HG02588 (cell line): ENCODE measurements at regions not wholly inside any gene's neighbourhood (a gene's known extent, or its start where the extent isn't known, plus 50 kb on each side); places are given as distances from the start of the nearest gene placed in this dataset.

Experiments
- ATAC-seq: cut with Tn5 transposase; IDR thresholded peaks from one replicate; pipeline ENCODE4 v1.9.1; 2021; ENCODE audit warnings: mild to moderate bottlenecking, moderate library complexity; ENCODE audit not compliant: unreplicated experiment

GRCh38 chr10:3551761-3552160 lies 233.2 kb downstream of the KLF6 start:
- ATAC-seq, result no peak

GRCh38 chr10:3549118-3549517 lies 235.9 kb downstream of the KLF6 start:
- no peak for ATAC-seq

GRCh38 chr10:3548702-3549101 lies 236.3 kb downstream of the KLF6 start:
- ATAC-seq, result no peak

- ATAC-seq, result no peak
Observed at GRCh38 chr10:3548076-3548475, 236.9 kb downstream of the KLF6 start.

GRCh38 chr10:3544561-3544960 lies 240.4 kb downstream of the KLF6 start:
- no peak for ATAC-seq

- ATAC-seq, result no peak
Observed at GRCh38 chr10:3542185-3542611, 242.8 kb downstream of the KLF6 start.

GRCh38 chr10:3539696-3540383 lies 245.2 kb downstream of the KLF6 start:
- no peak for ATAC-seq

GRCh38 chr10:3538656-3539531 lies 246.1 kb downstream of the KLF6 start:
- no peak for ATAC-seq

- no peak for ATAC-seq
Observed at GRCh38 chr10:3538291-3538655, 246.7 kb downstream of the KLF6 start.

- ATAC-seq, result no peak
Observed at GRCh38 chr10:3537518-3537917, 247.5 kb downstream of the KLF6 start.

- ATAC-seq, result no peak
Observed at GRCh38 chr10:3535001-3535400, 250.0 kb downstream of the KLF6 start.

- ATAC-seq, result no peak
Observed at GRCh38 chr10:3534433-3534832, 250.6 kb downstream of the KLF6 start.

- ATAC-seq, result no peak
Observed at GRCh38 chr10:3533296-3533695, 251.7 kb downstream of the KLF6 start.

GRCh38 chr10:3532644-3533043 lies 252.4 kb downstream of the KLF6 start:
- no peak for ATAC-seq

GRCh38 chr10:3531670-3532069 lies 253.3 kb downstream of the KLF6 start:
- ATAC-seq, result no peak

- no peak for ATAC-seq
Observed at GRCh38 chr10:3530783-3531645, 254.0 kb downstream of the KLF6 start.

GRCh38 chr10:3530346-3530745 lies 254.7 kb downstream of the KLF6 start:
- ATAC-seq, result no peak

GRCh38 chr10:3529691-3530090 lies 255.3 kb downstream of the KLF6 start:
- no peak for ATAC-seq

- ATAC-seq, result no peak
Observed at GRCh38 chr10:3528823-3529403, 256.1 kb downstream of the KLF6 start.

GRCh38 chr10:3528271-3528670 lies 256.7 kb downstream of the KLF6 start:
- no peak for ATAC-seq

GRCh38 chr10:3527869-3528268 lies 257.1 kb downstream of the KLF6 start:
- ATAC-seq, result no peak
